HG03196 (cell line): ENCODE measurements at regions not wholly inside any gene's neighbourhood (a gene's known extent, or its start where the extent isn't known, plus 50 kb on each side); places are given as distances from the start of the nearest gene placed in this dataset.

Experiments
- ATAC-seq: cut with Tn5 transposase; IDR thresholded peaks from one replicate; pipeline ENCODE4 v1.9.1; 2021; ENCODE audit not compliant: unreplicated experiment

- ATAC-seq, result no peak
These were observed 78.0 kb upstream of the SMYD2 start for GRCh38 chr1:214202992-214203391.

- ATAC-seq, result no peak
These were observed 75.9 kb upstream of the SMYD2 start for GRCh38 chr1:214205053-214205452.

- ATAC-seq, result no peak
These were observed 72.5 kb upstream of the SMYD2 start for GRCh38 chr1:214208460-214208859.

- no peak for ATAC-seq
These were observed 71.6 kb upstream of the SMYD2 start for GRCh38 chr1:214209260-214209808.

- no peak for ATAC-seq
These were observed 67.8 kb upstream of the SMYD2 start for GRCh38 chr1:214213136-214213535.

GRCh38 chr1:214214851-214215250, 66.1 kb upstream of the SMYD2 start:
- no peak for ATAC-seq

- ATAC-seq, result no peak
These were observed 65.4 kb upstream of the SMYD2 start for GRCh38 chr1:214215583-214215982.

- ATAC-seq, result no peak
These were observed 64.9 kb upstream of the SMYD2 start for GRCh38 chr1:214216021-214216420.

- no peak for ATAC-seq
These were observed 64.2 kb upstream of the SMYD2 start for GRCh38 chr1:214216779-214217178.

GRCh38 chr1:214219902-214220301, 61.1 kb upstream of the SMYD2 start:
- no peak for ATAC-seq

- no peak for ATAC-seq
These were observed 60.1 kb upstream of the SMYD2 start for GRCh38 chr1:214220891-214221290.

GRCh38 chr1:214224611-214225354, 56.2 kb upstream of the SMYD2 start:
- no peak for ATAC-seq

- ATAC-seq, result no peak
These were observed 52.0 kb upstream of the SMYD2 start for GRCh38 chr1:214228976-214229375.

GRCh38 chr1:214229736-214230135, 51.2 kb upstream of the SMYD2 start:
- no peak for ATAC-seq
